ENCODE measurements at regions not wholly inside any gene's neighbourhood (a gene's known extent, or its start where the extent isn't known, plus 50 kb on each side); places are given as distances from the start of the nearest gene placed in this dataset.

GRCh38 chr4:137656661-137657060, 124.4 kb upstream of the PCDH18 start:
- H3K4me1 ChIP-seq (ENCODE audit: control insufficient read depth in 4 of 4, insufficient read depth in 4 of 4, low read length in 3 of 4) = no peaks in the 10 kb centered on the region
- no peaks in the 10 kb centered on the region for H3K9me3 ChIP-seq (ENCODE audit: control insufficient read depth in 4 of 4, low read length in 3 of 4)
- H3K27ac ChIP-seq (ENCODE audit: low read depth in 1 of 2, low read length in 2 of 2) = no peak overlapping the region
- TF ChIP-seq ATF3 (IDR thresholded peaks at IDR 0.05) (no peak), NR2F2 (IDR thresholded peaks at IDR 0.05) (no peak), JUND (IDR thresholded peaks at IDR 0.05) (no peak), CTCF (IDR thresholded peaks at IDR 0.05; ENCODE audit: low read depth, low read length, missing input control) (no peak), SP1 (IDR thresholded peaks at IDR 0.05) (no peak), GABPA (IDR thresholded peaks at IDR 0.05 in 1 of 2, conservative IDR thresholded peaks at IDR 0.05 in 1 of 2) (no peak)
- 48% methylated on average over 2 of the region's 2 CpGs for WGBS
- no peak overlapping the region for H3K4me3 ChIP-seq (ENCODE audit: low read depth in 1 of 3, low read length in 3 of 3)
- H3K27me3 ChIP-seq (ENCODE audit: control insufficient read depth in 4 of 4, insufficient read depth in 4 of 4, low read length in 3 of 4) = no peaks in the 10 kb centered on the region
- no peak overlapping the region for H3K9ac ChIP-seq (ENCODE audit: low read depth in 1 of 2, low read length in 2 of 2)
- no peaks in the 10 kb centered on the region for H3K36me3 ChIP-seq (ENCODE audit: control insufficient read depth in 4 of 4, insufficient read depth in 3 of 4, low read depth in 1 of 4, low read length in 3 of 4)
- DNase-seq (ENCODE audit: low spot score) = no peak

DNA sequence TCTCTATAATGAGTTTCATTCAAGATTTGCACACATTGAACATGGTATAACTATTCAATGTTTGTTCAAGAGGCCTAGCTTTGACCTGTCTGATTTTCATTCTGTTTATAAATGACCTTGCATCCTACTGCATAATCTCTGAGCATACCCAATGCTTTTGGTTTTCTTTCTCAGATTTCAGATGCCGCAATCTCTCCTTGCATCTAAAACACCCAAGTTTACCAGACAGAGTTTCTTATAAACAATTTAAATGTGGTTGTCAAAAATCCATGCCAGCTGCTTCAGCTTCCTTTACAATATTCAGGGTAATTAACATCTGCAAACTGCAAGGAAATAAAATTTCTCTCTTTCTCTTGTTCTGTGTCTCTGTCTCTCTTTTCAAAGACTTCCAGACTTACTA, 123.0 kb upstream of the PCDH18 start:
- TF ChIP-seq NR2F2 (IDR thresholded peaks at IDR 0.05) = no peak
- TF ChIP-seq ATF3 (IDR thresholded peaks at IDR 0.05) = no peak
- TF ChIP-seq YY1 (IDR thresholded peaks at IDR 0.05) = no peak
- TF ChIP-seq GABPA (IDR thresholded peaks at IDR 0.05 in 1 of 2, conservative IDR thresholded peaks at IDR 0.05 in 1 of 2) = no peak
- H3K27ac ChIP-seq (ENCODE audit: low read depth in 1 of 2, low read length in 2 of 2) = no peak overlapping the region
- H3K4me3 ChIP-seq (ENCODE audit: low read depth in 1 of 3, low read length in 3 of 3) = no peak overlapping the region
- H3K9ac ChIP-seq (ENCODE audit: low read depth in 1 of 2, low read length in 2 of 2) = no peak overlapping the region
- 87% methylated on average over 1 of the region's 1 CpG for whole genome bisulfite sequencing
- no peaks in the 10 kb centered on the region for H3K9me3 ChIP-seq (ENCODE audit: control insufficient read depth in 4 of 4, low read length in 3 of 4)
- no peaks in the 10 kb centered on the region for H3K4me1 ChIP-seq (ENCODE audit: control insufficient read depth in 4 of 4, insufficient read depth in 4 of 4, low read length in 3 of 4)
- H3K27me3 ChIP-seq (ENCODE audit: control insufficient read depth in 4 of 4, insufficient read depth in 4 of 4, low read length in 3 of 4) = no peaks in the 10 kb centered on the region
- no peaks in the 10 kb centered on the region for H3K36me3 ChIP-seq (ENCODE audit: control insufficient read depth in 4 of 4, insufficient read depth in 3 of 4, low read depth in 1 of 4, low read length in 3 of 4)
- DNase-seq (ENCODE audit: low spot score) = no peak

- Histone ChIP-seq H3K9ac (ENCODE audit: low read depth in 1 of 2, low read length in 2 of 2) (no peak overlapping the region), H3K4me3 (ENCODE audit: low read depth in 1 of 3, low read length in 3 of 3) (no peak overlapping the region)
- 73% methylated on average over 3 of the region's 3 CpGs for WGBS
Observed at GRCh38 chr4:137651128-137651527, 118.8 kb upstream of the PCDH18 start.

GRCh38 chr4:137649711-137650450, 117.6 kb upstream of the PCDH18 start:
- Histone ChIP-seq H3K27ac (ENCODE audit: low read depth in 1 of 2, low read length in 2 of 2) (no peak overlapping the region), H3K4me3 (ENCODE audit: low read depth in 1 of 3, low read length in 3 of 3) (no peak overlapping the region), H3K9ac (ENCODE audit: low read depth in 1 of 2, low read length in 2 of 2) (no peak overlapping the region), H3K9me3 (ENCODE audit: control insufficient read depth in 4 of 4, low read length in 3 of 4) (no peaks in the 10 kb centered on the region), H3K4me1 (ENCODE audit: control insufficient read depth in 4 of 4, insufficient read depth in 4 of 4, low read length in 3 of 4) (no peaks in the 10 kb centered on the region), H3K36me3 (ENCODE audit: control insufficient read depth in 4 of 4, insufficient read depth in 3 of 4, low read depth in 1 of 4, low read length in 3 of 4) (no peaks in the 10 kb centered on the region), H3K27me3 (ENCODE audit: control insufficient read depth in 4 of 4, insufficient read depth in 4 of 4, low read length in 3 of 4) (no peaks in the 10 kb centered on the region)
- 87% methylated on average over 3 of the region's 3 CpGs for WGBS
- DNase-seq (ENCODE audit: low spot score) = no peak
- no peak for TF ChIP-seq FOXA2 (IDR thresholded peaks at IDR 0.05)

More at GRCh38 chr4:137651128-137651527, 118.8 kb upstream of the PCDH18 start:
- TF ChIP-seq EGR1 (IDR thresholded peaks at IDR 0.05; ENCODE audit: low read depth in 2 of 2) = no peak
- Histone ChIP-seq H3K27ac (ENCODE audit: low read depth in 1 of 2, low read length in 2 of 2) (no peak overlapping the region), H3K4me1 (ENCODE audit: control insufficient read depth in 4 of 4, insufficient read depth in 4 of 4, low read length in 3 of 4) (no peaks in the 10 kb centered on the region), H3K27me3 (ENCODE audit: control insufficient read depth in 4 of 4, insufficient read depth in 4 of 4, low read length in 3 of 4) (no peaks in the 10 kb centered on the region), H3K36me3 (ENCODE audit: control insufficient read depth in 4 of 4, insufficient read depth in 3 of 4, low read depth in 1 of 4, low read length in 3 of 4) (no peaks in the 10 kb centered on the region), H3K9me3 (ENCODE audit: control insufficient read depth in 4 of 4, low read length in 3 of 4) (no peaks in the 10 kb centered on the region)
- DNase-seq (ENCODE audit: low spot score) = no peak

Data from liver (tissue), 8 donors.